ENCODE measurements at regions not wholly inside any gene's neighbourhood (a gene's known extent, or its start where the extent isn't known, plus 50 kb on each side); places are given as distances from the start of the nearest gene placed in this dataset.

GRCh38 chr15:46177219-46177618 is 542.4 kb downstream of the SQOR start:
- no peak overlapping the region for H3K4me3 Mint-ChIP-seq
- no peaks in the 10 kb centered on the region for H3K36me3 Mint-ChIP-seq (ENCODE audit: low read depth)
- H3K27me3 Mint-ChIP-seq, result no peaks in the 10 kb centered on the region
- no peaks in the 10 kb centered on the region for H3K4me1 Mint-ChIP-seq
- peaks cover 7% of the 10 kb centered on the region for H3K9me3 Mint-ChIP-seq
- no peak overlapping the region for H3K27ac Mint-ChIP-seq
- ATAC-seq (replicated peaks), result no peak

- Mint-ChIP-seq H3K36me3 (ENCODE audit: low read depth) (no peaks in the 10 kb centered on the region), H3K4me1 (no peaks in the 10 kb centered on the region), H3K4me3 (no peak overlapping the region), H3K9me3 (peaks cover 11% of the 10 kb centered on the region), H3K27ac (no peak overlapping the region), H3K27me3 (no peaks in the 10 kb centered on the region)
- ATAC-seq (replicated peaks), result no peak
Measured at GRCh38 chr15:46178138-46178537, 543.3 kb downstream of the SQOR start.

DNA sequence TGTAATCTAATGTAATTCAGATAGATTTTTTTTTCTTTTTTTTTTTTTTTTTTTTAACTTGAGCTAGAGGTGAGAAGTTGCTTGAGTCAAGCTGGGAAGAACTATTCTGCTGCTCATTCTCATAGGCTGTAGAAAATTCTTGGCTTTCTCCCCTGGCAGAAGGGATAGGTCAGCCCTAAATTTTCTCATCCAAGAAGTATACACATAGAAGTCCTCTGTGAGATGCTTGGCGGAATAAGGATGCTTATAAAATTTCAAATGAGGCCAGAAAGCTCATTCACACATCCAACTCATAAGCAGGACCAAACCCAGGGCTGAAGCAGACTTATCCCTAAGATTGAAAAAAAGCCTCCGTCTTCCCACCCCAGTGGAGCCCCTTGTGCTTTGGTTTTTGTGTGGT is 572.5 kb downstream of the SQOR start:
- no peaks in the 10 kb centered on the region for H3K4me1 Mint-ChIP-seq
- H3K36me3 Mint-ChIP-seq (ENCODE audit: low read depth), result no peaks in the 10 kb centered on the region
- ATAC-seq (replicated peaks), result no peak
- H3K4me3 Mint-ChIP-seq, result no peak overlapping the region
- H3K27ac Mint-ChIP-seq, result no peak overlapping the region
- peaks cover 14% of the 10 kb centered on the region for H3K9me3 Mint-ChIP-seq
- H3K27me3 Mint-ChIP-seq, result no peaks in the 10 kb centered on the region

DNA sequence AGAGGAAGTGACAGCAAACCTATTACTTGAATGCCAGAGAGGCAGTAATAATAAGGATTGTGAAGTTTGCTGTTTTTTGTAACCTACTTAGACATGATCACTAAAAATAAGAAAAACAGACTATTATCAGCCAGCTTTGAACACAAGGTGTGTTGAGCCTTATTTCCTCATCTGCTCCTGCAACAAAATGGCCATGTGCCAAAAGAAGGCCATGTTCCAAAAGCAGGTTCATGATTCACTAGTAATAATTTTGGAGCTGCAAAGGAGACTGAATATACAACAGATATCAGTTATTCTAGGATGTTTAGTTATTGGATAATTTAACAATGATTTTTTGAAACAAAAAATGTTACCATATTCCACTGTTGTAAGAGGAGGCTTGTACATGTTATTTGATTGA is 578.7 kb downstream of the SQOR start:
- ATAC-seq (replicated peaks), result no peak
- H3K27ac Mint-ChIP-seq, result no peak overlapping the region
- H3K4me1 Mint-ChIP-seq, result no peaks in the 10 kb centered on the region
- no peaks in the 10 kb centered on the region for H3K36me3 Mint-ChIP-seq (ENCODE audit: low read depth)
- H3K27me3 Mint-ChIP-seq, result no peaks in the 10 kb centered on the region
- H3K4me3 Mint-ChIP-seq, result no peak overlapping the region
- peaks cover 11% of the 10 kb centered on the region for H3K9me3 Mint-ChIP-seq

DNA sequence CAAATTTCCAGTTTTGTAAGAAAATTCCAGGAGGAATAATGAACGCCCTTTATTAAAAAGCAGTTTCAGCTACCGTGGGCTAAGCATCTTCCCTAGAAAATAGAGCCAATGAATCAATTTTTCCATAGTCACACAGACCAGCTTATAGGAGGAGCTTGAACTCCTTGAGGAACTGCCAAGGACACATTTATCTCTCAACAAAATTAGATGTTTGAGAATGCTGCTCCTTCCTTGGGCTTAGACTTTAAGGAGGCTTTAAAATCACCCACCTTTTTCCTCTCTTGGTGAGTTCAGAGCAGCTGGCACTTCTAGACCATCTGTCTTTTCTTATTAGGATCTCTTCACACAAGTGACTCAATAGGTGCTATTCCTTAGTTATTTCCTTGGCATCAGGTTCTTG is 588.0 kb downstream of the SQOR start:
- ATAC-seq (replicated peaks), result no peak
- H3K36me3 Mint-ChIP-seq (ENCODE audit: low read depth), result no peaks in the 10 kb centered on the region
- no peak overlapping the region for H3K4me3 Mint-ChIP-seq
- H3K27me3 Mint-ChIP-seq, result no peaks in the 10 kb centered on the region
- H3K27ac Mint-ChIP-seq, result no peak overlapping the region
- H3K4me1 Mint-ChIP-seq, result no peaks in the 10 kb centered on the region
- H3K9me3 Mint-ChIP-seq, result peaks cover 13% of the 10 kb centered on the region

- no peak for ATAC-seq (replicated peaks)
- no peaks in the 10 kb centered on the region for H3K27me3 Mint-ChIP-seq
- H3K4me1 Mint-ChIP-seq, result no peaks in the 10 kb centered on the region
- no peaks in the 10 kb centered on the region for H3K36me3 Mint-ChIP-seq (ENCODE audit: low read depth)
- H3K27ac Mint-ChIP-seq, result no peak overlapping the region
- no peak overlapping the region for H3K4me3 Mint-ChIP-seq
- H3K9me3 Mint-ChIP-seq, result peaks cover 3% of the 10 kb centered on the region
Measured at GRCh38 chr15:46229263-46229662, 594.4 kb downstream of the SQOR start.

- Mint-ChIP-seq H3K27me3 (no peaks in the 10 kb centered on the region), H3K4me3 (no peak overlapping the region), H3K9me3 (no peaks in the 10 kb centered on the region), H3K27ac (no peak overlapping the region), H3K36me3 (ENCODE audit: low read depth) (no peaks in the 10 kb centered on the region), H3K4me1 (no peaks in the 10 kb centered on the region)
- no peak for ATAC-seq (replicated peaks)
Measured at GRCh38 chr15:46231786-46232185, 597.0 kb downstream of the SQOR start.

DNA sequence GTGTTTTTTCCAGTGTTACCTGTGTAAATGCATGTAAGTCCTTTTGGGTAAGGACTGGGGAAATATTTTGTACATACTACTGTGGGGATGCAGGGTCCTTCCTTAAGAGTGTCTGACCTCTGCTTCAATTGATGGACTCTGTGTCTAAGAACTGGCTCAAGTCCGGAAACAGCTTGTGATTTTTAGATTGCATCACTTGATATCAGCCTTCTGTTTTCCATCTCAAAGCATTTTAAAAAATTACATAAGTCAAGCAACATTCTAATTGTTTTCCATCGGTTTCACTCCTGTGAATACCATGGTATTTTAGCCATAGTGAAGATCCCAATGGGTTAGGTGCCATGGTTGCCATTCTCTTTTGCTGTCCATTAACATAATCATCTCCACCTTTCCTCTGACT is 597.6 kb downstream of the SQOR start:
- Mint-ChIP-seq H3K4me1 (no peaks in the 10 kb centered on the region), H3K4me3 (no peak overlapping the region), H3K36me3 (ENCODE audit: low read depth) (no peaks in the 10 kb centered on the region), H3K9me3 (no peaks in the 10 kb centered on the region), H3K27me3 (no peaks in the 10 kb centered on the region), H3K27ac (no peak overlapping the region)
- ATAC-seq (replicated peaks), result no peak

DNA sequence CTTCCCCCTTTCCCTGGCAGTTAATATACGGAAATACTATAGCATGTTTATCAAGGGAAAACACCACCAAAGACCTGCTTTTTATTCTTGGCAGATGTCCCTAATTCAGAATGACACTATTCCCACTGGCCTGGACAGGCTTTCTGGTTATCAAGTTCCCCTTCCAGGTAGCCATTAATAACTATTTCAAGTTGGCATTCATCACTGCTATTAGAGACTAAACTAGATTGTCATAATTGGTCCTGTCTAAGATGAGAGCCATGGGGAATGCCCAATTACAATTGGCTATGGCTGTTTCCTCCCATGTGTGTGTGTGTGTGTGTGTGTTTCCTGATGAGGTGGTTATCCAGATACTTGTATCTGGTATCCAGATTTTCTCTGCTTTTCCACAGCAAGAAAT is 608.1 kb downstream of the SQOR start:
- no peaks in the 10 kb centered on the region for H3K4me1 Mint-ChIP-seq
- no peaks in the 10 kb centered on the region for H3K36me3 Mint-ChIP-seq (ENCODE audit: low read depth)
- no peaks in the 10 kb centered on the region for H3K27me3 Mint-ChIP-seq
- peaks cover 7% of the 10 kb centered on the region for H3K9me3 Mint-ChIP-seq
- no peak overlapping the region for H3K4me3 Mint-ChIP-seq
- ATAC-seq (replicated peaks), result no peak
- H3K27ac Mint-ChIP-seq, result no peak overlapping the region

DNA sequence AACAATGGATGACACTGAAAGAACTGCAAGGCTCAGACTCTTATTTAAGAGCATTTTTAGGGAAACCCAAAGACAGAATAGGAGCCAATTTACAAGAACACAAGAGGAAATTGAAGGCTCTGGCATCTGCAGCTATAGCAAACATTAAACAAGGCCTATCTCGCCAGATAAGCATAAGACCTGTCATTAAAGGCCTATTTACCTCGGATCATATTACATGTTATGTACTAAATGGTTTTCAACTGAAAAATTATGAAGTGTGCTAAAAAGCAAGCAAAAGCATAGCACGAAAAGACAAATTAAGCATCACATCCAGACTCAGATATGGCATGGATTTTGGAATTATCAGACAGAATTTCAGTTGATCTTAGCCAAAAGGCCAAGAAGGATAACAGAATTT is 617.1 kb downstream of the SQOR start:
- no peaks in the 10 kb centered on the region for H3K4me1 Mint-ChIP-seq

DNA sequence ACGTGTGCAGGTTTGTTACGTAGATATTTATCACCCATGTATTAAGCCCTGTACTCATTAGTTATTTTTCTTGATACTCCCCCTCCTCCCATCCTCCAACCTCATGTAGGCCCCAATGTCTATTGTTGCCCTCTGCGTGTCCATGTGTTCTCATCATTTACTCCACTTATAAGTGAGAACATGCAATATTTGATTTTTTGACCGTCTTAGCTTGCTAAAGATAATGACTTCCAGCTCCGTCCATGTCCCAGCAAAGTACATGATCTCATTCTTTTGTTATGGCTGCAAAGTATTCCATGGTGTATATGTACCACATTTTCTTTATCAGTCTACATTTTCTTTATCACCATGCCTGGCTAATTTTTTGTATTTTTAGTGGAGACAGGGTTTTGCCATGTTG is 623.2 kb downstream of the SQOR start:
- ATAC-seq (replicated peaks), result no peak
- Mint-ChIP-seq H3K4me1 (no peaks in the 10 kb centered on the region), H3K4me3 (no peak overlapping the region)

More for the DNA sequence above, 617.1 kb downstream of the SQOR start:
- H3K27me3 Mint-ChIP-seq, result no peaks in the 10 kb centered on the region
- ATAC-seq (replicated peaks), result no peak
- no peak overlapping the region for H3K4me3 Mint-ChIP-seq
- H3K27ac Mint-ChIP-seq, result no peak overlapping the region
- H3K9me3 Mint-ChIP-seq, result no peaks in the 10 kb centered on the region
- no peaks in the 10 kb centered on the region for H3K36me3 Mint-ChIP-seq (ENCODE audit: low read depth)

GRCh38 chr15:46260937-46261336 is 626.1 kb downstream of the SQOR start:
- Mint-ChIP-seq H3K9me3 (peaks cover 10% of the 10 kb centered on the region), H3K27me3 (peaks cover 3% of the 10 kb centered on the region), H3K27ac (no peak overlapping the region), H3K4me3 (no peak overlapping the region), H3K4me1 (no peaks in the 10 kb centered on the region), H3K36me3 (ENCODE audit: low read depth) (no peaks in the 10 kb centered on the region)
- no peak for ATAC-seq (replicated peaks)

More for the DNA sequence above, 623.2 kb downstream of the SQOR start:
- no peaks in the 10 kb centered on the region for H3K27me3 Mint-ChIP-seq
- no peak overlapping the region for H3K27ac Mint-ChIP-seq
- H3K36me3 Mint-ChIP-seq (ENCODE audit: low read depth), result no peaks in the 10 kb centered on the region
- H3K9me3 Mint-ChIP-seq, result peaks cover 5% of the 10 kb centered on the region

GRCh38 chr15:46265664-46266347 is 631.0 kb downstream of the SQOR start:
- H3K27ac Mint-ChIP-seq, result no peak overlapping the region
- H3K27me3 Mint-ChIP-seq, result peaks cover 3% of the 10 kb centered on the region
- no peaks in the 10 kb centered on the region for H3K4me1 Mint-ChIP-seq
- H3K4me3 Mint-ChIP-seq, result no peak overlapping the region
- no peak for ATAC-seq (replicated peaks)
- H3K36me3 Mint-ChIP-seq (ENCODE audit: low read depth), result no peaks in the 10 kb centered on the region
- H3K9me3 Mint-ChIP-seq, result peaks cover 5% of the 10 kb centered on the region

DNA sequence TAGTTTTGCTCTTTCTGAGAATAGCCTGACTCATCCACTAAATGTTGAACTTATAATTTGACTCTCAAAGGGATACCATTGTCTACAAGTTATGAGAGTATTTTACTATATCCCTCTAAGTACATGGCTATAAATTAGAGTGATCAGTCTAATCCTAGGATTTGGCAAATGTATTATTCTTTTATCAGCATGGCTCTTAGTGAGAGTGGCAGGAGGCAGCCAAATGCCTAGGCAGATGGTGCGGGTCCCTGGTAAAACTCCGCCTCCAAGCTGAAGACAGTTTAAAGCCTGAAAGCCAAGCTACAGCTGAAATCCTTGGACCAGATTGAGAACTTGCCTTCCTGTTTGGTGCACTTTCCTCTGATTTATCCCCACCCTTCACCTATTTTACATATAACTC is 631.8 kb downstream of the SQOR start:
- no peaks in the 10 kb centered on the region for H3K4me1 Mint-ChIP-seq
- H3K27ac Mint-ChIP-seq, result no peak overlapping the region
- H3K4me3 Mint-ChIP-seq, result no peak overlapping the region
- H3K27me3 Mint-ChIP-seq, result peaks cover 3% of the 10 kb centered on the region
- H3K36me3 Mint-ChIP-seq (ENCODE audit: low read depth), result no peaks in the 10 kb centered on the region
- no peak for ATAC-seq (replicated peaks)
- peaks cover 5% of the 10 kb centered on the region for H3K9me3 Mint-ChIP-seq

GRCh38 chr15:46270481-46271147 is 635.8 kb downstream of the SQOR start:
- no peaks in the 10 kb centered on the region for H3K27me3 Mint-ChIP-seq
- H3K4me3 Mint-ChIP-seq, result no peak overlapping the region
- no peaks in the 10 kb centered on the region for H3K4me1 Mint-ChIP-seq
- no peak for ATAC-seq (replicated peaks)
- H3K36me3 Mint-ChIP-seq (ENCODE audit: low read depth), result no peaks in the 10 kb centered on the region
- H3K27ac Mint-ChIP-seq, result no peak overlapping the region
- H3K9me3 Mint-ChIP-seq, result no peaks in the 10 kb centered on the region
